NCI-H2196 (cell line): ENCODE measurements at regions not wholly inside any gene's neighbourhood (a gene's known extent, or its start where the extent isn't known, plus 50 kb on each side); places are given as distances from the start of the nearest gene placed in this dataset.

ENCODE experiments used
- DNase-seq: peaks from one replicate; lab custom pipeline; 2025; ENCODE audit not compliant: unreplicated experiment; lab: John Stamatoyannopoulos, UW

GRCh38 chr1:235925016-235925415 is 58.3 kb upstream of the LYST start:
- no peak for DNase-seq

DNA sequence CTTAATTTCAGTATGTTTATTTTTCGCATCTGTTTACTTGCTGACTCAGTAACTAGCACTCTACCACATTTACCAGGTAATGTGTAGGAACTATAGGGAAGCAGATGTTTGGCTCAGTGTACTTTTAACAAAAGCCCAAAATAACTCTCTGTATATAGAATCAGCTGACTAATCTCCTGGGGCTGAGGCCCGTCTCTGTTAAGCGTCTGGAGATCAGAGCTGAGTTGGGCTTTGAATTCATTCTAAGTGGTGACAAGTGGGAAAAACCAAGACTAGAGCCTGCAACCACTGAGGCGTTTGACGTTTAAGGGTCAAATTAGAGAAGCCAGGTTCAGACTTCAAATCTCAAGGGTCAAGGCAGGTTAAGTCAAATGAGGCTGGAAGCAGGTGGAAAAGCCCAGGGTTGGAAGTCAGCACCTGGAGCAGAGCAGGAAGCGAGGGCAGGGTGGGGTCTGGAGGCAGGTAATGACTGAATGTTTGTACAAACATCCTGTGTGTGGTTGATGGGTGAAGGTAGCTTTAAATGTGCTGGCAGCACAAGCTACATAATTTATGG is 56.8 kb upstream of the LYST start:
- no peak for DNase-seq

- DNase-seq = no peak
Observed at GRCh38 chr1:235920596-235921375, 54.1 kb upstream of the LYST start.

DNA sequence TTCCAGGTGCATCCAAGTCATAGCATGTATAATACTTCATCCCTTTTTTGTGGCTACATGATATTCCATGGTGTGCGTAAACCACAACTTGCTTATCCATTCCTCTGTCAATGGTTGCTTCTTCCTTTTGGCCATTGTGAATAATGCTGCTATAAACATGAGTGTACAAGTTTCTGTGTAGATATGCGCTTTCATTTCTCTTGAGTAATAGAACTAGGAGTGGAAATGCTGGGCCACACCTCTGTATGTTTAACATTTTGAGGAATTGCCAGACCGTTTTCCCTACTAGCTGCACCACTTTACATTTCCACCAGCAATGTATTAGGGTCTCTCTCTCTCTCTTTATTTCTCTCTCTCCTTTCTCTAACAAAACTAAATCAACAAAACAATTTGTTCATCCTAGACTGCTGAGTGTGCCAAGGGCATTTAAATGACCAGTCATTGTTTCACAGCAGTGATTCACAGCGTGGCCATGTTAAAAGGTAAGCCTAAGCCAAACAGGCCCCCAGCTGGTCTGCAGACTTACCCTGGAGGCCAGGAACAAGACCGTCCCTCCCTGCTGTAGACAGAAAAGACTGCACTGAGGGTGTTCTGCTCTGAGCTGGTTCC is 53.2 kb upstream of the LYST start:
- no peak for DNase-seq

DNA sequence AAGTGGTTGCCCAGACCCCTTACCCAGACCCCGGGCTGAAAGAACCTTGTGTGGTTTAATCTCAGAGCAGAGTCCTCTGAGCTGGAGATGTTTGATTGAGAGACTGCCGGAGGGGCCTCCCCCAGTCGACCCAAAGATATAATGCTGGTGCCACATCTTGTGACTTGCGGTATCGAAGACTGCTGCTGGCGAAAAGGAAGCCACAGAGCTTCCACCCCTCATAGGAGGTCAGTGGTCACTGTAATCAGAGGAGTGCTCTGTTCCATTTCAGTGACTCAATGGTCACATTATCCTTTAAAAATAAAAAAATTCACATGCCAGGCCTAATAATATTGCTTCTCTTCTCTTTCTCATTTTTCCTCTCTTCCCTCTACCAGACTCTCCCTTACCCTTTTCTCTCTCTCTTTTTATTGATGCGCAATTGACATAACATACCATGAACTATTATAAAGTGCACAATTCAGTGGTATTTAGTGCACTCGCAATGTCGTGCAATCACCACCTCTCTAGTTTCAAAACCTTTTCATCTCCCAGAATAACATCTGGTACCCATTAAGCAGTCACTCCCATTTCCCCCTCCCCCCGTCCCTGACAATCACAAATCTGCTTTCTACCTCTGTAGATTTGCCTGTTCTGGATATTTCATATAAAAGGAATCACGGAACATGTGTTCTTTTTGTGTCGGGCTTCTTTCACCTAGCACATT is 52.6 kb upstream of the LYST start:
- DNase-seq = no peak

GRCh38 chr1:235918465-235918864 is 51.8 kb upstream of the LYST start:
- no peak for DNase-seq

GRCh38 chr1:235918032-235918431 is 51.3 kb upstream of the LYST start:
- no peak for DNase-seq

DNA sequence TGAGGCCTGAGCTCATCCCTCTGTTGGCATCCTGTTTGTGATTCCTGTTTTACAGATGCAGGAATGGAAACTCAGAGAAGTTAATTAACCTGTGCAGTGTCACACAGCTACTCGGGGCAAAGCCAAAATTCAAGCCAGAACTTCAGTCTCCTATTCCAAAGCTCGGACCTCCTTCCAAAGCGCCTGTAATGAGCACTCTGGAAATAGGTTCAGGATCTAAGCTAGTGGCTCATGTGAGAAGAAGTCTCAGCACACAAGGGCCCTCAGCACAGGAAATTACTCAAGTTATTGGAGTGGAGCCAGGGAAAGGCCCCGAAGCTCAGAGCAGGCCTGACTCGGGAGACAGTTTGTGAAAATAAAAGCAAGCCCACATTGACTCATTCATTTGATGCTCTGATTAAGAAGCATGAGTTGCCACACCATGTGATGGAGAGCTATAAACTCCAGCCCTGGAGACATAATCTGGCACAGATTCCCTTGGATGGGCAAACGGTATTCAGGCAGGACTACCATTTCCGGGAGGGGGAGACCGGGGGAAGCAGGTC is 50.6 kb upstream of the LYST start:
- DNase-seq = peak; percentile 32
